Type B pancreatic cell (in vitro differentiated cells): ENCODE measurements at regions not wholly inside any gene's neighbourhood (a gene's known extent, or its start where the extent isn't known, plus 50 kb on each side); places are given as distances from the start of the nearest gene placed in this dataset.
"Not testable (repeated sequence)": the region's sequence is repeated elsewhere in the genome, so short reads cannot be mapped to it uniquely, and the experiment has no call there.

Source experiments
- DNase-seq: peaks from one replicate; pipeline ENCODE4 v3.0.0; 2021; ENCODE audit warnings: mixed read lengths; ENCODE audit not compliant: unreplicated experiment; ENCODE audit errors: extremely low spot score
- H3K27ac Mint-ChIP-seq: 2 replicates; pipeline ENCODE4 v1.8.0; 2021; ENCODE audit warnings: mild to moderate bottlenecking, mixed read lengths
- H3K27me3 Mint-ChIP-seq: 2 replicates; pipeline ENCODE4 v1.8.0; 2021; ENCODE audit warnings: mixed read lengths
- H3K36me3 Mint-ChIP-seq: 2 replicates; pipeline ENCODE4 v1.8.0; 2021; ENCODE audit warnings: mixed read lengths
- H3K4me1 Mint-ChIP-seq: one replicate; pipeline ENCODE4 v1.8.0; 2021; ENCODE audit warnings: mixed read lengths; ENCODE audit not compliant: unreplicated experiment
- H3K4me3 Mint-ChIP-seq: 2 replicates; pipeline ENCODE4 v1.8.0; 2021; ENCODE audit warnings: mild to moderate bottlenecking, mixed read lengths
- H3K9me3 Mint-ChIP-seq: 2 replicates; pipeline ENCODE4 v1.8.0; 2021; ENCODE audit warnings: mixed read lengths
- TF ChIP-seq, protein P1 (sequence below): fragments of 200-600 bp; sonication (generic); conservative IDR thresholded peaks from 2 replicates; pipeline ENCODE4 v1.5.0; 2021; ENCODE audit warnings: antibody characterized with exemption, mild to moderate bottlenecking

GRCh38 chr18:33820517-33821371, 242.7 kb downstream of the ASXL3 start:
- Mint-ChIP-seq H3K27ac (peak overlapping the region; percentile 8), H3K9me3 (no peaks in the 10 kb centered on the region), H3K4me1 (peaks cover 5% of the 10 kb centered on the region), H3K27me3 (peaks cover 5% of the 10 kb centered on the region), H3K4me3 (peak overlapping the region; percentile 74), H3K36me3 (no peaks in the 10 kb centered on the region)
- DNase-seq = no peak
- TF ChIP-seq, protein P1, sequence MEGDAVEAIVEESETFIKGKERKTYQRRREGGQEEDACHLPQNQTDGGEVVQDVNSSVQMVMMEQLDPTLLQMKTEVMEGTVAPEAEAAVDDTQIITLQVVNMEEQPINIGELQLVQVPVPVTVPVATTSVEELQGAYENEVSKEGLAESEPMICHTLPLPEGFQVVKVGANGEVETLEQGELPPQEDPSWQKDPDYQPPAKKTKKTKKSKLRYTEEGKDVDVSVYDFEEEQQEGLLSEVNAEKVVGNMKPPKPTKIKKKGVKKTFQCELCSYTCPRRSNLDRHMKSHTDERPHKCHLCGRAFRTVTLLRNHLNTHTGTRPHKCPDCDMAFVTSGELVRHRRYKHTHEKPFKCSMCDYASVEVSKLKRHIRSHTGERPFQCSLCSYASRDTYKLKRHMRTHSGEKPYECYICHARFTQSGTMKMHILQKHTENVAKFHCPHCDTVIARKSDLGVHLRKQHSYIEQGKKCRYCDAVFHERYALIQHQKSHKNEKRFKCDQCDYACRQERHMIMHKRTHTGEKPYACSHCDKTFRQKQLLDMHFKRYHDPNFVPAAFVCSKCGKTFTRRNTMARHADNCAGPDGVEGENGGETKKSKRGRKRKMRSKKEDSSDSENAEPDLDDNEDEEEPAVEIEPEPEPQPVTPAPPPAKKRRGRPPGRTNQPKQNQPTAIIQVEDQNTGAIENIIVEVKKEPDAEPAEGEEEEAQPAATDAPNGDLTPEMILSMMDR = no peak

DNA sequence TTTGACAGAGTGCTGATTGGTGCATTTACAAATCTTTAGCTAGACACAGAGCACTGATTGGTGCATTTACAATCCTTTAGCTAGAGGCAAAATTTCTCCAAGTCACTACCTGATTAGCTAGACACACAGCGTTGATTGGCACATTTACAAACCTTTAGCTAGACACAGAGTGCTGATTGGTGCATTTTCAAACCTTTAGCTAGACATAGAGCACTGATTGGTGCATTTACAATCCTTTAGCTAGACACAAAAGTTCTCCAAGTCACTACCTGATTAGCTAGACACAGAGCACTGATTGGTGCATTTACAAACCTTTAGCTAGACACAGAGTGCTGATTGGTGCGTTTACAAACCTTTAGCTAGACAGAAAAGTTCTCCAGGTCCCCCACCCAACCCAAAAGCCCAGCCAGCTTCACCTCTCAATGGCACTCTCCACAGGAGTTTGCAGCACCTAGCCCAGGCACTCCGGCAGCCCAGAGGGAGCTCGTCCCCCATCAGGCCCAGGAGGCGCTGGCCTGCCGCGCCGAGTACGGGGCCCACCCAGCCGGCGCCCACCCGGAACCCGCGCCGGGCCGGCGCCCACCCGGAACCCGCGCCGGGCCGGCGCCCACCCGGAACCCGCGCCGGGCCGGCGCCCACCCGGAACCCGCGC, 241.8 kb downstream of the ASXL3 start:
- not testable (repeated sequence) for H3K27me3 Mint-ChIP-seq, H3K9me3 Mint-ChIP-seq, H3K36me3 Mint-ChIP-seq, DNase-seq, H3K4me1 Mint-ChIP-seq
- H3K27ac Mint-ChIP-seq = peak overlapping the region; percentile 75
- peak overlapping the region; percentile 88 for H3K4me3 Mint-ChIP-seq

GRCh38 chr18:33818145-33818544, 240.1 kb downstream of the ASXL3 start:
- no peak for DNase-seq
- Mint-ChIP-seq H3K27me3 (peaks cover 5% of the 10 kb centered on the region), H3K36me3 (no peaks in the 10 kb centered on the region), H3K4me3 (no peak overlapping the region), H3K4me1 (peaks cover 5% of the 10 kb centered on the region), H3K27ac (no peak overlapping the region), H3K9me3 (no peaks in the 10 kb centered on the region)
- TF ChIP-seq, protein P1 = no peak

DNA sequence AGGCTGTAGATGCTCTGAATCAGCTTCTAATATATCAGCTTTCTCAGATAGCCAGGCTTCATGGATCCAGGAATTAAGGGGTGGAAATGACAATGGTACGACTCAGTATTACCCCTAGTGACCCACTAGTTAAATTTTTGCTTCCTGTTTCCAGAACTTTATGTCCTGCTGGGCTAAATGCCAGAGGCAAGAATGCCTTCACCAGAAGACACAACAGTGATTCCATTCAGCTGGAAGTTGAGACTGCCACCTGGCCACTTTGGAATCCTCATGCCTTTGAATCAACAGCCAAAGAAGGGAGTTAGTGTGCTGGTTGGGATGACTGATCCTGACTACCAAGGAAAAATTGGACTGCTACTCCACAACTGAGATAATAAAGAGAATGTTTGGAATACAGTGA, 239.1 kb downstream of the ASXL3 start:
- H3K4me3 Mint-ChIP-seq = no peak overlapping the region
- H3K4me1 Mint-ChIP-seq = peaks cover 5% of the 10 kb centered on the region
- H3K9me3 Mint-ChIP-seq = no peaks in the 10 kb centered on the region
- H3K27me3 Mint-ChIP-seq = peaks cover 5% of the 10 kb centered on the region
- TF ChIP-seq, protein P1 = no peak
- no peak overlapping the region for H3K27ac Mint-ChIP-seq
- no peaks in the 10 kb centered on the region for H3K36me3 Mint-ChIP-seq
- no peak for DNase-seq

GRCh38 chr18:33814546-33814945, 236.5 kb downstream of the ASXL3 start:
- TF ChIP-seq, protein P1 = no peak
- H3K4me1 Mint-ChIP-seq = no peaks in the 10 kb centered on the region
- H3K36me3 Mint-ChIP-seq = no peaks in the 10 kb centered on the region
- no peak overlapping the region for H3K27ac Mint-ChIP-seq
- no peak overlapping the region for H3K4me3 Mint-ChIP-seq
- no peaks in the 10 kb centered on the region for H3K27me3 Mint-ChIP-seq
- H3K9me3 Mint-ChIP-seq = no peaks in the 10 kb centered on the region
- DNase-seq = no peak

- Mint-ChIP-seq H3K4me3 (no peak overlapping the region), H3K27ac (no peak overlapping the region), H3K4me1 (no peaks in the 10 kb centered on the region), H3K36me3 (no peaks in the 10 kb centered on the region), H3K27me3 (no peaks in the 10 kb centered on the region), H3K9me3 (no peaks in the 10 kb centered on the region)
- TF ChIP-seq, protein P1 = no peak
- DNase-seq = no peak
These were observed 234.2 kb downstream of the ASXL3 start for GRCh38 chr18:33812186-33812585.
